ENCODE measurements at regions not wholly inside any gene's neighbourhood (a gene's known extent, or its start where the extent isn't known, plus 50 kb on each side); places are given as distances from the start of the nearest gene placed in this dataset.

DNA sequence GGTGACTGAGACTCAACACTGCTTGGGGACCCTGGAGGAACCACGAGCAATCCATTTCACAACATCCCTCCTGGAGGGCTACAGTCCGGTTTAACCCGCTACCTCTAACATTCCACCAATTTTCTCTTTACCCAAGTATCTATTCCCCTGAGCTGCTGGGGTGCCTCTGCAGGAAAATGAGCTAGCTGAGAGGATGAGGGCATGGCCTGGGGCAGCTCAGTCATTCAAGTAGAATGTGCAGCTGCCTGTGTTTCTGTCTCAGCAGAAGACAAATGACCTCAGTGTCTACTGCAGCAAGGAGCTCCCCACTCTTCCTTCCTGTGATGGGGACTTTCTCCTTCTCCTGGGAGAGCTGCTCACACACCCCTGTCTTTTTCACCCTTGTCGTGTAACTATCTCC lies 120.8 kb downstream of the ZNF518B start:
- TF ChIP-seq, protein P1, sequence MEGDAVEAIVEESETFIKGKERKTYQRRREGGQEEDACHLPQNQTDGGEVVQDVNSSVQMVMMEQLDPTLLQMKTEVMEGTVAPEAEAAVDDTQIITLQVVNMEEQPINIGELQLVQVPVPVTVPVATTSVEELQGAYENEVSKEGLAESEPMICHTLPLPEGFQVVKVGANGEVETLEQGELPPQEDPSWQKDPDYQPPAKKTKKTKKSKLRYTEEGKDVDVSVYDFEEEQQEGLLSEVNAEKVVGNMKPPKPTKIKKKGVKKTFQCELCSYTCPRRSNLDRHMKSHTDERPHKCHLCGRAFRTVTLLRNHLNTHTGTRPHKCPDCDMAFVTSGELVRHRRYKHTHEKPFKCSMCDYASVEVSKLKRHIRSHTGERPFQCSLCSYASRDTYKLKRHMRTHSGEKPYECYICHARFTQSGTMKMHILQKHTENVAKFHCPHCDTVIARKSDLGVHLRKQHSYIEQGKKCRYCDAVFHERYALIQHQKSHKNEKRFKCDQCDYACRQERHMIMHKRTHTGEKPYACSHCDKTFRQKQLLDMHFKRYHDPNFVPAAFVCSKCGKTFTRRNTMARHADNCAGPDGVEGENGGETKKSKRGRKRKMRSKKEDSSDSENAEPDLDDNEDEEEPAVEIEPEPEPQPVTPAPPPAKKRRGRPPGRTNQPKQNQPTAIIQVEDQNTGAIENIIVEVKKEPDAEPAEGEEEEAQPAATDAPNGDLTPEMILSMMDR (IDR thresholded peaks at IDR 0.05; ENCODE audit: low read length): no peak
- no peak for TF ChIP-seq EZH2 (optimal IDR thresholded peaks at IDR 0.05; ENCODE audit: low read depth, low read length)
- TF ChIP-seq EZH2phosphoT487 (IDR thresholded peaks at IDR 0.05; ENCODE audit: low read length): no peak
